SW 1271 (cell line): ENCODE measurements at regions not wholly inside any gene's neighbourhood (a gene's known extent, or its start where the extent isn't known, plus 50 kb on each side); places are given as distances from the start of the nearest gene placed in this dataset.
"Not testable (repeated sequence)": the region's sequence is repeated elsewhere in the genome, so short reads cannot be mapped to it uniquely, and the experiment has no call there.

Experiments
- DNase-seq, 2 experiments: peaks; one replicate each; lab custom pipeline; 2025; lab: John Stamatoyannopoulos, UW

DNA sequence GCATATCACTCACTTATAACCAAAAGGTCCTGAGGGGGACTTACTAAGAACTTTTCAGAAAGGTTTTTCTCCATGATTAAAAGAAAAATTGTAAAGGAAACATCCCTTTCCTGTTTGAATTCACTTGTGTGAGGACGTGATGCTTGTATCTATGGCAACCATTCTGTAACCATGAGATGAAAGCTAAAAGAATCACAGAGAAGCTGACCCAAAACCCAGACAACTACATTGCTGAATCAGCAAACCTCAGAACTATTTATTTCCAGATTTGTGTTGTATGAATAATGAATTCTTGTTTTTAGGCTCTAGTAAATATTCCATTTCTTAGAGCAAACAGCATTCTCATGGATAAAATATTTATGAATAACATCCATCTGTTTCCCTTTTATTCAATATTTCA is 91.2 kb downstream of the RCHY1 start:
- no peak for DNase-seq

DNA sequence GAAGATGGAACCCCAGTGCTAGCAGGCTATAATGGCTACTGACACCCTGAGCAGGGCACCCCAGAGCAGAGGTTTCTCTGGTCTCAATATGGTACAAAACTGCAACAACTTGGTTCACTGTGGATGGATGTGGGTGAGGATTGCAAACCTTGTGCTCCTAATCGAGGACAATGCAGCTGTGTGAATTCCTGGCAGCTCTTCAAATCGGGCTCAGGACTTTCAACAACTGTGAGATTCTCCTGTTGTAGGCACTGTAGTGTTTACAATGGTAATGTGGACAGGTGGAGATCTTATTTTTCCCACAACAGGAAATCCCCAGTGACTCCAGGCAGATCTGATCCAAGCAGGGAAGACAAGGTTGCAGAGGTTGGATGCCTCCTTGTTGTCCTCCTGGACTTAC is 101.5 kb downstream of the RCHY1 start:
- DNase-seq: no peak

DNA sequence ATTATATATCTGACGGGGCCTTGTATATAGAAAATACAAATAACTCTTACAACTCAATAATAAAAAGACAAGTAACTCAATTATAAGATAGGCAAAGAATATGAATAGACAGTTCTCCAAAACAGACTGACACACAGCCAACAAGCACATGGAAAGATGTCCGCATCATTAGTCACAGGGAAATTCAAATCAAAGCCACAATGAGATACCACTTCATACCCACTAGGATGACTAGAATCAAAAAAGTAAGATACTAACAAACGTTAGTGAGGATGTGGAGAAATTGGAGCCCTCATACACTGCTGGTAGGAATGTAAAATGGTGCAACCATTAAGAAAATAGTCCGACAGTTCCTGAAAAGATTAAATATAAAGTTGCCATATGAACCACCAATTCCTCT is 115.7 kb downstream of the RCHY1 start:
- no peak for DNase-seq

DNA sequence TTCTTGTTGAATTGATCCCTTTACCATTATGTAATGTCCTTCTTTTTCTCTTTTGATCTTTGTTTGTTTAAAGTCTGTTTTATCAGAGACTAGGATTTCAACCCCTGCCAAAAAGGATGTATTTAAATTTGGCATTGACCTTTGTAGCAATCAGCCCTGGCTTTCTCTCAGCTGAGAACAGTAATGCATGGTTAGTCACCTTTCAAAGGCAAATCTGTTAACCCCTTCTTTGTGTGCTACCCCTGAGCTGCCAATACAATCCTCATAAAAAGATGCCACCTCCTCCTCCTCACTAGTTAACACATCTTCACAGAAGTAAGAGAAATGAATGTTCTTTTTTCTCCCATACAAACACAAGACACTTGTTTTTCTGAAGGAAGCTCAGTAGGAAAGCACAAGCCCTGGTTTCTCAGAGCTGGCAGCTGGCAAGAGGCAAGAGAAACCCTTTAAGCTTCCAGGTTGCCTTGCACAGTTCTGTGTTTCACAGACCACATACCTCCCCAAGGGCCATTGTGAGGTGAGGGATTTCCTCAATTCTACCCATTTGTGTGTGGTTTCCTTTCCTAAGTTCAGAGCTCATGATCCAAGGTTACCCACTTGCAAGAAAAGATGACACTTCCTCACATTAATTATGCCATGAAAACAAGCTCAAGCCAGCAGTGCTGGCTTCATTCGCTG is 122.6 kb downstream of the RCHY1 start:
- DNase-seq: no peak

DNA sequence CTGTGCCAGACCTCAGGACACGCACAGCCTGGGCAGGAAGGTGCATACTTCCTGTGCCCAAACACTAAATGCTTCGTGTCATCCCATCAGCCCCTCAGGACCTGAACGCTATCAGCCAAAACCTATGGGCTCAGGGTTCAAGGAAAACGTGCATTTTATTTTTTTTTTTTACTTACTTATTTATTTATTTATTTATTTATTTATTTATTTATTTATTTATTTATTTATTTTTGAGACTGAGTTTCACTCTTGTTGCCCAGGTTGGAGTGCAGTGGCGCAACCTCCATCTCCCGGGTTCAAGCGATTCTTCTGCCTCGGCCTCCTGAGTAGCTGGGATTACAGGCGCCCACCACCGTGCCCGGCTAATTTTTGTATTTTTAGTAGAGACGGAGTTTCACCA is 127.8 kb downstream of the RCHY1 start:
- not testable (repeated sequence) for DNase-seq

DNA sequence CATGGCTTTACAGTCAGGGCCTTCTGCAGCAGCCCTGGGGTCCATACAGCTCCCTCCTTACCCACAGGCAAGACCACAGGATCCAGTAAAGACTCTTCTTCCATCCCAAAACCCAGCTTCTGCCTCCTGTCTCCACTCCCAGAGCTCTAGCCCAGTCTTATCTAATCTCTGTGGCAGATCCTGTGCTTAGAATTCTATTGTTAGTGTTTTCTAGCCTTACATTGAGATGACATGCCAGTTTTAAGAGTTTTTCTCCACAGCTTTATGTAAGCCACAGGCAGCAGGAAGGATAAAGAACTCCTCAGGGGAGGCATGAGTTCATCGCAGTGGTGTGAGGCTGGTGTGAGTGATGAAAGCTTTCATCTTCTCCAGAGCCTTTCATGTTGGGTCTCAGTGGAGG is 129.1 kb downstream of the RCHY1 start:
- DNase-seq: no peak

DNA sequence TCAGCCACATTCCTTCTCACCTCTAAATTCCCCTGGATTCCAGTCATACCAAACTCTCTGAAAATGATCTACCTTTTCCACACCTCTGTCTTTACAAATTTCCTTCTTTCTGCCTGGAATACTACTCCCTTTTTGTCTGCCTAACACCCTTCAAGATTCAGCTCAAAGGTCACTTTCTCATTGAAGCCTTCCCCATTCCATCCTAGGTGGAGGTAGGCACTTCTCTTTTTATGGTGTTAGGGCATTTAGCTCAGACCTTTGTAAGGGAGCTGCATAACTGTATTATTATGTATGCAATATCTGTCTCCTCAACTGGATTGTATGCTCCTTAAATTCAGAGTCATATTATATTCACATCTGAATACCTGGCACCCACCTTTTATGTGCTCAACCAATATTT is 137.7 kb downstream of the RCHY1 start:
- DNase-seq: no peak

DNA sequence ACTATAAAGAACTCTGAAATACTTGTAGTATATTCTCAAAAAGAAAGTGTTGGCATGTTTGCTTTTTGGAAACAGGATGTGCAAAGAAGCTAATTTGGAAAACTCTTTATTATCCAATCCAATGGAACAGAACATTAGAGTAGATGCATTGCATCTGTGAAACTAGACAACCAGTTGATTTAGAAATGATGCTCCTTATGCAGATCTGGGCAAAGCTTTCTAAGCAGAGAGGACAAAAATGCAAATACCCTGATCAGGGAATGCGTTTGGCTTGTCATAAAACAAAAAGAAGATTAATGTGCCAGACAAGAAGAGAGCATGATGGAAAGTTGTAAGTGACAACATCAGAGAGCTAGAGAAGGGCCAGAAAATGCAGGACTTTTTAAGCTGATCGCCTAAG is 142.3 kb downstream of the RCHY1 start:
- no peak for DNase-seq

DNA sequence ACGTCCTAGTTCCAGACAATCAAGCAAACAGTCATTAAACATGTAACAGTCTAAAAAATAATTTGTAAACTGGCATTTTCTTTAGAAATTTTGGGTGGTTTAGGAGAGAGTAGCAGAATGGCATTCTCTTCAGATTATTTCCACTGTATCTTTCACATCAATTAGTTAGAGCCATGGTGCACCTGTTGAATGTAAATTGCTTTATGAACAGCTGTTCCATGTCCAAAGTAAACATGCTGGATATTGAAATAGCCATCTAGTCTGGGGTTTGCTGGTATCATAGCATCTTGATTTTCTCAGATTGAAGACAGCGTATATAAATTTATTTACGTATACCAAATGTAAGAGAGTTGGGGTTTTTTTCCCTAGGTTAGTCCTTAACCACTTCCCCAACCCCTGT is 143.6 kb downstream of the RCHY1 start:
- no peak for DNase-seq

DNA sequence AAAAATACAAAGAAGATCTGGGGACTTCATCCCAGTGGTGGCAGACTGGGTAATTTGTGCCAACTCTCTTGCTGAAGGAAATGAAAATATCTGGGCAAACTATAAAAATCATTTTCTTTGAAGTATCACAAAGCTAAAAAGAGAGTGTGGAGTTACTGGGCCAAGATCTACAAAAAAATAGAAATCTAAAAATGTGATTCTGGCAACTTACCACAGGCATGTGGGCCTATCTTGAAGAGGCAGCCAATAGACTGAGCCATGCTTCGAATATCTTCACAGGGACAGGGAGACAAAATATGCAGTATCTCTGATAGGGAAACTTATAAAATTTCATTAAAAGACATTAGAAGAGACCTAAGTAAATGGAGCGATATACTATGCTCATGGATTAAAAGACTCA is 168.8 kb downstream of the RCHY1 start:
- DNase-seq: no peak

DNA sequence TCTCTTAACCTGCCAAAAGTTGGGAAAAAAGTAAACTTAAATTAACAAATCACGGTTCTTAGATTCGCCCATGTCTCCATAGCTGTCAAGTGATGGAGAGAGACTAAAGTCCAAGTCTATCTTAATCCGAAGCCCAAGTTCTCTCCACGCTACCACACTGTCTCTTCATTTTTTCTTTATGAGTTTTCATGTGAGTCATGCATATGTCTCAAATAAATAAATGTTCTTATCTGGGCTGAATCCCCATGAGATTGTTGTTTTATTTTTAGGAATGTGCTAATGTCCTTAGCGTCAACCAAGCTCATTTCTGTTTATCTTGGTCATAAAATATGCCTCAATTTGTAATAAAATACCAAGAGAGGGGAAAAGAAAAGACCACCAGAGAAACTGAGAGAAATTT is 169.3 kb downstream of the RCHY1 start:
- no peak for DNase-seq

DNA sequence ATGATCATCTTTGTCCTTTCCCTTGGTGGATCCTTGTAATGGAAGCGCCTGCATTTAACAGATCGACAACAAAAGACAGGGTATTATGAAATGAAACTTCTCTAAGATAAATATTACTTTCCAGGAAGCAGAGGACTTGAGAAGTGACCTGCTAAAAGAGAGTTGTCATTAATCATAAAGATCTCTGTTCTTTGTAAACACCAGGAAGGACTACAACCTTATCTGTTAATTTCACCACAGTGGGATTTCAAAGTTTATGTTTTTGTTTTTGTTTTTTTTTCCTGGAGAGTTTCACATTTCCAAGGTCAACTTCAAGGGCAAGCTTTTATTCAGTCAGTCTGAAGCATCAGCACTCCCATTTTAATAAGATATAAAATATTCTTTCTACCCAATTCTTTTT is 170.9 kb downstream of the RCHY1 start:
- DNase-seq: no peak

DNA sequence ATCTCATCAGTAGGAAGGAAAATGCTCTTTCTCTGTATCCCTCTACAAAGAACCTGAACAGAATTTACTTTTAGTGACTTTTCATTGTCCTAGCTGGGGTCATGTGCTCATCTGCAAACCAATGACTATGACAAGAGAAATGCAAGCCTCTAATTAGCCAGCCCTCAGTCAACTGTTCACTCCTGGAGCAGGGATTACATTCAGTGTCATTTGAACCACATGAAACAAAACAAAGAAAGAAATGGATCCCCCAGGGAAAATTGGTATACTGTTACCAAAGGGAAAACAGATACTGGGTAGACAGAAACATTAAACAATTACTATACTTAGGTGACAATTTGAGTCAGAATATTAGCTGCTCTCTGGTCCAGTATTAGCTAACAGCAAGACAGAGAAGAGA is 173.6 kb downstream of the RCHY1 start:
- no peak for DNase-seq

DNA sequence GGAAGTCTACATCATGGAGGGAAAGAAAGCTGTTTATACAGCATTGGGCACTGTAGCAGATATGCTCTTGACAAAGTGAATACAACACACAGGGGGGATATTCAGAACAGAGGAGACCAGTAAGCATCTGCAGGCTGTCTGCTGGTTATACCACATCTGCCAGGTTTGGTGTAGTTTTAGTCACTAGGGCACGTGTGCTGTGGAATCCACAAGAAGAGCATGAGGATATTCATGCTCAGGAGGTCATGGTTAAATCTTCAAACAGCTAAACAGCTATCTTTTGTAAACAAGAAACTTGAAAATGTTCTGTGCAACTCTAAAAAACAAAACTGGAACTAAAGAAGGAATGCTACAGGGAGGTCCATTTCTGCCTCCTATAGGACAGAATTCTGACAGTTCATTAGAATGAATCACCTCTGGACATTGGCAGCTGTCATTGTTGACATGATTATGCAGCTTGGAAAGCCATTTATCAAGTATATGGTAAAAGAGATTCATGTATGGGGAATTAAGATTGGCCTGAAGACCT is 175.8 kb downstream of the RCHY1 start:
- DNase-seq: no peak

DNA sequence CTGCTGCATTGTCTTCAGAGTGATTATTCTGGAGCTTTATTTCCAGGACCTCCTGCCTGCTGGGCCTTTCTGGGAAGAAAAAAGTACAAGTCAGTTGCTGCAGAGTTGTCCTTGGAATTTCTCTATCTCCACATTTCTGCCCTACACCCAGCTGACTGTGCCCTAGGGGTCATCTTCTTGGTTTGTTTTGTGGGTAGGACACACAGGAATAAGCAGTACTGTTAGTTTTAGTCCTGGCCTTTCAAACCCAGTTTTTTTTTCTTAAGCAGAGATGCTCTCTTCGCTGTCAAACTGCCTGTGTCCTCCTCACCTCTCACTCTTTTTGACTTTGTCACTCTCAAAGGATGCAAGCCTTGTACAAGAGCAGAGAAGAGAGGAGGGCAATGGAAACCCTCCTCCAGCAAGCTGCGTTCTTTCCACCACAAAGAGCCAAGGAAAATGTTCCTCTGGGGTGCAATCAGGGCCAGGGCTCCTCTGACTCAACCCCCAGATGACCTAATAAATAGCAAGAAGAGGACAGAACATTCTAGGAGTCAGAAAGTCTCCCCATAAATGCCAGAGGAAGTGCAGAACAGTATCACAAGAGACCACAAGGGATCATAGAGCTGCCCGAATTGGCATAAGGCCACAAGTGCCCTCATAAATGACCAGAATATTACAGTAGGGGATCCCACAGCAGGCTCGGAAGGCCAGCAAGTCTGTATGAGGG is 186.2 kb downstream of the RCHY1 start:
- DNase-seq: no peak

DNA sequence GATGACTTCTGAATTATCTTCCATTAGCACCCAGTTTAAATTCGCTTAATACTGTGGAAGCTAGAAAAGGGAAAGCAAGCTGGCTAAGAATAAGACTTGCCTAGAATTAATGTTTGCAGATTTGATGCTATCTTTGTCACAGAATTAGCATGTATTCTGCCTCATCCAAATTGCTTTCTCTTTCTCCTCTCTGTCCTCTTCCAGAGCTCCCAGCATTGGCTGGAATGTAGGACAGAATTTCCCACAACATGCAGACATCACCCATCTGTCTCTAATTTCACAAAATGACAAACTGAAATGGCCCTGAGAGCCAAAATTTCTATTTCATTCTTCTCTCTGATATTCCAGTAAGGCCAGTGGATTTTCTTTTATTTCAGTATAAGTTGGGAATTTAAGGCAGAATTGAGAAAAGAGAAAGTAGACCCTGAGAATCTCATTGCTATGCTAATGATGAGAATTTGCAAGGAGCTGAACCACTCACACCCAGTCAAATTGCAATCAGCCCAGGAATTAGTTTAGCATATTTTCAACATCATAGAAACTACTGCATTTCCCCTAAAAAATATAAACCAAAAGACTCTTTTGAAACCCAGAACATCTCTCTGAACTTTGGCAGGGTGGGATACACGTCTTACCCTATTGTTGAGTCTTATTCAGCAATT is 188.8 kb downstream of the RCHY1 start:
- DNase-seq: no peak

DNA sequence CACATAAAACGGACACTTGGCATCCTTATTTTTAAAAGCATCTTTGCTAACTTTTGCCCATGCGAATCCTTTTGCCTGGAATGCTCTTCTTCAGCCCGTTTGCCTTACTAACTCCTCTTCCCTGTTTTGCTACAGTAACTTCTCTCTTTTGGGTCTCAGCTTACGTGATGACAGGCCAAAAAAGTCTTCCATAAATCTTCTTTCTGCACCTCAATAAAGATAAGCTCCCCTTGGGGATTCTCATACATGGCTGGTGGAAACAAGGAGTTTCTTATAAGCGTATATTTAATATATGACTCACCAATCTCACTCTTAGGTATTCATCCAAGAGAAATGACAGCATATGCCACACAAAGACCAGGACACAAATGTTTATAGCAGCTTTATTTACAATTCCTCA is 192.7 kb downstream of the RCHY1 start:
- DNase-seq: no peak

DNA sequence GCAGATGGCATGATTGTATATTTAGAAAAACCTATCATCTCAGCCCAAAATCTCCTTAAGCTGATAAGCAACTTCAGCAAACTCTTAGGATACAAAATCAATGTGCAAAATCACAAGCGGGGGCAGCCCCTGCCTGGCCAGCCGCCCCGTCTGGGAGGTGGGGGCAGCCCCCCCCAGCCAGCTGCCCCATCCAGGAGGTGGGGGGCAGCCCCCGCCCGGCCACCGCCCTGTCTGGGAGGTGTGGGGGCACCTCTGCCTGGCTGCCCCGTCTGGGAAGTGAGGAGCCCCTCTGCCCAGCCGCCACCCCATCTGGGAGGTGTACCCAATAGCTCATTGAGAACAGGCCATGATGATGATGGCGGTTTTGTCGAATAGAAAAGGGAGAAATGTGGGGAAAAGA is 196.6 kb downstream of the RCHY1 start:
- DNase-seq: not testable (repeated sequence)

DNA sequence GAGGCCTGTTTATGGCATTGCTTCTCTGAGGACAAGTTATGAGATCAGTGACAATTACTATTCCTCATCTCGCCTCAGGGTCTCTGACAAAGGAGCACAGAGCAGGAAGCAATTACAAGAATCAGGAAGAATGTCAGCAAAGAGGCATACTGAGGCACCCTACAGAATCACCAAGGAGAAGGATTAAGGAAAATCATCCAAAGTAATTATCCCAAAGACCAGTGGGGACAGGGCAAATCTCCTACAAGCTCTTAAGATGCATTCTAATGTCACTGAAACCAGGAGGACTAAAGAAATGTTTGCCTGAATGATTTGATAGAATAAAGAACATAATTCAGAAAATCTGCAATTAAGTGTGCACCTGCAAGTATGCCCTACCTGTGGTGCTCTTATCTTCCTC is 206.2 kb downstream of the RCHY1 start:
- DNase-seq: no peak

DNA sequence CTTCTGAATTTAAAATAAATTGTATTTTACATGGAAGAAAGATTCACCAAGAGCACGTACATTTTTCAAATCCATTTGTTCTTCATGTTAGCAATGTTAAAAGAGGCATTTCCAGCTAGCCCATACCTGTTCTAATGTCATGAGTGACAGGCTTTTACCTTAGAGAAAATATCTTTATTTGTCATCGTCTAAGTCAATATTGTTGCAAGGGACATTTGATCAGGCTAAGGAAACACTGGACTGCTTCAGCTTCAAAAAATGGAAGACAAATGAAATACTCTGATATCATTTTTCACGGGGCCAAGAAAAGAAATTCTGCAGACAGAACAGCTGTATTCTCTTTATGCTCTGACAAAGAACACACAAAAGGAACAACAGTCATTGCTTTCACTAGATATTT is 207.7 kb downstream of the RCHY1 start:
- DNase-seq: no peak

DNA sequence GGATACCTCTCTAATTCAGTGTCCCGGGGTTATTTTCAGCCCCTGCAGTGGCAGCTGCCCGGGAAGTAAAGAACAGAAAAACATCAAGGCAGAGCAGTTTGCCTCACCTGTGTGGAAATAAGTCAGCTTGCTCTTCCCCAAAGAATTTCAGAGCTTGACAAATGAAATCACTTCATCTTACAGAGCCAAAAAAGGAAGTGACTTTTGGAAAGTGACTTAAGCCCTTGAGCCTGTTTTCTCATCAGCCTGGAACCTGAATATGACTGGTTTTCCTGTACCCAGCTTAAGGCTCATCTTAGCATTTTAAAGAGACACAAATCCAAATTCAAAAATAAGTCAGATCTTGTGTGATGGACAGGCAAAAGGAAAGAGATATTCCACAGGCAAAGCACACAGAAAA is 211.6 kb downstream of the RCHY1 start:
- DNase-seq: no peak

DNA sequence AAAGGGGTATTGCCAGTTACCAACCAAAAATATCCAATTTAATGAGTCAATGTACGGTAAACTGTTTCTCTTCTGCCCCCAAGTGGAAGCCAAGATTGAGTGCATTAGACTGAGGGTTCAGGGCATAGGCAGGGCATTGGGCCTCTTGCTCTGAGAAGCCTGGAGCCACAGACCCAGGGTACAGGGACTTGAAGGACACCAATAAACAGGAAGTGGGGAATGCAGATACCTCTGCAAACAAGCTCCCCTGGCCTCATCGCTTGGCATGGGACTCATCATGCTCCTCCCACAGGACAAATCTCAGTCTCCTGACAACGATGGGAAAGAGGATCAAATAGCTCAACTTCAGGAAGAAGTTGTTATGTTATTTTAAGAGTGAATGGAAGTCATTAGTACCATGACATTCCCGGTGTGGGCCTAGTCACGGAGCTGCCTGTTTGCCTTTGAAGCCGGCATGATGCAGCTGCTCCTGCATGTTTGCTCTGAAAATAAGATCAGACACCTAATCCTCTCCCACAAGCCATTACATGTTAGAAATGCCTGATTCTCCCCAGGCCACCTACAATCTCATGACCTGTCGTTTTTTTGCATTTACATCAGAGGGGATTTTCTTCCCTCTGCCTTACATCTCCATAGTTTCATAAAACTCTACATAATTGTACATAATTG is 224.2 kb downstream of the RCHY1 start:
- DNase-seq: no peak
